HepG2 (cell line): ENCODE measurements at regions not wholly inside any gene's neighbourhood (a gene's known extent, or its start where the extent isn't known, plus 50 kb on each side); places are given as distances from the start of the nearest gene placed in this dataset.

Experiments
- BHLHE40 ChIP-seq: IDR thresholded peaks from 2 replicates; pipeline ENCODE4 v1.6.1; 2011; ENCODE audit warnings: low read length, improper control_type of control experiment
- EZH2 ChIP-seq: conservative IDR thresholded peaks from 2 replicates; pipeline ENCODE4 v1.6.1; 2012; ENCODE audit warnings: mild to moderate bottlenecking, low read depth, low read length, moderate library complexity
- HDAC6 ChIP-seq: fragments of 200-600 bp; sonication (generic); IDR thresholded peaks from 2 replicates; pipeline ENCODE4 v1.7.0; 2017; ENCODE audit warnings: mild to moderate bottlenecking, antibody characterized with exemption, low read length, low read depth
- ZNF773 ChIP-seq: sonication (generic); formaldehyde crosslinking; IDR thresholded peaks from 2 replicates; pipeline ENCODE4 v1.4.0; 2020; ENCODE audit warnings: missing genetic modification reagents, borderline replicate concordance
- TF ChIP-seq, protein P1 (sequence below): sonication (generic); formaldehyde crosslinking; IDR thresholded peaks from 2 replicates; pipeline ENCODE4 v1.4.0; 2020; ENCODE audit warnings: missing genetic modification reagents, mild to moderate bottlenecking, borderline replicate concordance
- TF ChIP-seq, protein P2 (sequence below): sonication (generic); formaldehyde crosslinking; IDR thresholded peaks from 2 replicates; pipeline ENCODE4 v1.8.0; 2022; ENCODE audit warnings: mild to moderate bottlenecking, missing genetic modification reagents
- TF ChIP-seq, protein P3 (sequence below): IDR thresholded peaks from 2 replicates; pipeline ENCODE4 v1.6.1; 2012; ENCODE audit warnings: inconsistent platforms

DNA sequence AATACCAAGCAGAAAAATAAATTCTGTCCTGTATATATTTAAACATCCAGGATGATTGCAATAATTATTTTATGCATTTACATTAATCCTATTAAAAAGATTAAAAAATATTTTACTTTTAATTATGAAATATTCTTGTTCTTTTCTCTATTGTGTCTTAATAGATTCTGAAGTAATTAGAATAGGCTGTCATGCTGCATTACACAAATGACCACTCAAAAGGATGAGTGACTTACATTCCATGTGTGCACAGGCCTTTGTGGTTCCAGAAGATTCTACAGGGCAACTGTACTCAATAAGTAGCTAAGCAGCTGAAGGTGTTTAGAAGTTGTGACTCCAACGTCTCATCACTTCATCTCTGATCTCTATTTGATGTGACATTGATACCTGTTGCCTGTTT is 745.9 kb upstream of the CCDC179 start:
- TF ChIP-seq, protein P1, sequence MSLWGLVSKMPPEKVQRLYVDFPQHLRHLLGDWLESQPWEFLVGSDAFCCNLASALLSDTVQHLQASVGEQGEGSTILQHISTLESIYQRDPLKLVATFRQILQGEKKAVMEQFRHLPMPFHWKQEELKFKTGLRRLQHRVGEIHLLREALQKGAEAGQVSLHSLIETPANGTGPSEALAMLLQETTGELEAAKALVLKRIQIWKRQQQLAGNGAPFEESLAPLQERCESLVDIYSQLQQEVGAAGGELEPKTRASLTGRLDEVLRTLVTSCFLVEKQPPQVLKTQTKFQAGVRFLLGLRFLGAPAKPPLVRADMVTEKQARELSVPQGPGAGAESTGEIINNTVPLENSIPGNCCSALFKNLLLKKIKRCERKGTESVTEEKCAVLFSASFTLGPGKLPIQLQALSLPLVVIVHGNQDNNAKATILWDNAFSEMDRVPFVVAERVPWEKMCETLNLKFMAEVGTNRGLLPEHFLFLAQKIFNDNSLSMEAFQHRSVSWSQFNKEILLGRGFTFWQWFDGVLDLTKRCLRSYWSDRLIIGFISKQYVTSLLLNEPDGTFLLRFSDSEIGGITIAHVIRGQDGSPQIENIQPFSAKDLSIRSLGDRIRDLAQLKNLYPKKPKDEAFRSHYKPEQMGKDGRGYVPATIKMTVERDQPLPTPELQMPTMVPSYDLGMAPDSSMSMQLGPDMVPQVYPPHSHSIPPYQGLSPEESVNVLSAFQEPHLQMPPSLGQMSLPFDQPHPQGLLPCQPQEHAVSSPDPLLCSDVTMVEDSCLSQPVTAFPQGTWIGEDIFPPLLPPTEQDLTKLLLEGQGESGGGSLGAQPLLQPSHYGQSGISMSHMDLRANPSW (CRISPR knock-in tag) = no peak
- TF ChIP-seq, protein P2, sequence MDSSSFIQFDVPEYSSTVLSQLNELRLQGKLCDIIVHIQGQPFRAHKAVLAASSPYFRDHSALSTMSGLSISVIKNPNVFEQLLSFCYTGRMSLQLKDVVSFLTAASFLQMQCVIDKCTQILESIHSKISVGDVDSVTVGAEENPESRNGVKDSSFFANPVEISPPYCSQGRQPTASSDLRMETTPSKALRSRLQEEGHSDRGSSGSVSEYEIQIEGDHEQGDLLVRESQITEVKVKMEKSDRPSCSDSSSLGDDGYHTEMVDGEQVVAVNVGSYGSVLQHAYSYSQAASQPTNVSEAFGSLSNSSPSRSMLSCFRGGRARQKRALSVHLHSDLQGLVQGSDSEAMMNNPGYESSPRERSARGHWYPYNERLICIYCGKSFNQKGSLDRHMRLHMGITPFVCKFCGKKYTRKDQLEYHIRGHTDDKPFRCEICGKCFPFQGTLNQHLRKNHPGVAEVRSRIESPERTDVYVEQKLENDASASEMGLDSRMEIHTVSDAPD (CRISPR knock-in tag) = no peak
- TF ChIP-seq, protein P3, sequence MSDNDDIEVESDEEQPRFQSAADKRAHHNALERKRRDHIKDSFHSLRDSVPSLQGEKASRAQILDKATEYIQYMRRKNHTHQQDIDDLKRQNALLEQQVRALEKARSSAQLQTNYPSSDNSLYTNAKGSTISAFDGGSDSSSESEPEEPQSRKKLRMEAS = no peak
- TF ChIP-seq EZH2 (no peak), HDAC6 (no peak), BHLHE40 (no peak), ZNF773 (CRISPR knock-in tag) (no peak)
